ENCODE measurements at regions not wholly inside any gene's neighbourhood (a gene's known extent, or its start where the extent isn't known, plus 50 kb on each side); places are given as distances from the start of the nearest gene placed in this dataset. TPM values are rescaled to one million over a fixed set of nuclear protein-coding genes. Genes with fewer than 3 reads are reported as not detected.

MicroRNAs in the stretch of these regions (microRNA counts, 767-probe panel; counts per million panel counts)
- microRNA hsa-miR-325 = not detected
- microRNA hsa-miR-384 = not detected

Small RNA genes lying in the stretch of these regions (microRNA-seq; reads per million reads assigned to microRNA genes)
- gene MIR325 (ENCODE audit: borderline number of aligned reads) (not detected), gene MIR384 (ENCODE audit: borderline number of aligned reads) (not detected)
